Kidney (tissue), 13 donors: ENCODE measurements at regions not wholly inside any gene's neighbourhood (a gene's known extent, or its start where the extent isn't known, plus 50 kb on each side); places are given as distances from the start of the nearest gene placed in this dataset.

Experiments
- DNase-seq, 5 donors: peaks; one replicate each; pipeline ENCODE4 v3.0.0-alpha.2; 2013 to 2020
- FAIRE-seq: peaks from 2 replicates; lab custom pipeline; 2012; peaks lifted over from hg19 to GRCh38; lab: Jason Lieb, UNC
- H3K27ac ChIP-seq, 2 donors: one replicate each; pipeline ENCODE4 v1.7.0; 2013; ENCODE audit warnings: low read depth in 2 of 2, low read length in 2 of 2, inconsistent platforms in 1 of 2
- H3K27me3 ChIP-seq: one replicate; pipeline ENCODE4 v1.7.1; 2013; ENCODE audit warnings: low read length, inconsistent platforms; ENCODE audit not compliant: control insufficient read depth, insufficient read depth
- H3K36me3 ChIP-seq, 3 donors: one replicate each; pipeline versions ENCODE4 v1.7.0 to v1.7.1; 2013; ENCODE audit warnings: low read length in 3 of 3, control low read depth in 1 of 3, inconsistent platforms in 1 of 3; ENCODE audit not compliant: insufficient read depth in 3 of 3, control insufficient read depth in 2 of 3
- H3K4me1 ChIP-seq, 3 donors: one replicate each; pipeline versions ENCODE4 v1.7.0 to v1.7.1; 2013; ENCODE audit warnings: low read length in 3 of 3, inconsistent platforms in 1 of 3, low read depth in 1 of 3; ENCODE audit not compliant: control insufficient read depth in 2 of 3, insufficient read depth in 2 of 3
- H3K4me3 ChIP-seq, 3 donors: one replicate each; pipeline versions ENCODE4 v1.7.0 to v1.8.1; 2013; ENCODE audit warnings: low read length in 3 of 3, control low read depth in 1 of 3, inconsistent platforms in 1 of 3
- H3K9ac ChIP-seq, 3 donors: one replicate each; pipeline versions ENCODE4 v1.7.0 to v1.7.1; 2013; ENCODE audit warnings: low read length in 3 of 3, control low read depth in 1 of 3, inconsistent platforms in 1 of 3
- H3K9me3 ChIP-seq, 3 donors: one replicate each; pipeline versions ENCODE4 v1.7.0 to v1.7.1; 2013; ENCODE audit warnings: low read length in 3 of 3, control low read depth in 1 of 3, inconsistent platforms in 1 of 3; ENCODE audit not compliant: control insufficient read depth in 2 of 3, insufficient read depth in 1 of 3
- CTCF ChIP-seq: IDR thresholded peaks from 3 replicates; pipeline ENCODE4 v1.5.1; 2012; ENCODE audit warnings: mild to moderate bottlenecking, moderate library complexity, borderline replicate concordance; ENCODE audit not compliant: insufficient read depth; ENCODE audit errors: extremely low read depth
- intact Hi-C: fragments of 100-400 bp; cut with DNase I; formaldehyde crosslinking; loops from one replicate; pipeline ENCODE4 v1.11.1; 2022
- donor health status: control.
- donor health status: control.
- donor health status: control.
- donor health status: control.
- donor health status: control.
- donor health status: DM: yes; HTN: yes; CAD: no.
- donor health status: Normal renal cell carcinoma (clear cell type).

- no peak overlapping the region for H3K27ac ChIP-seq
- H3K27me3 ChIP-seq, result no peaks in the 10 kb centered on the region
- intact Hi-C loops, result no loop called here
- TF ChIP-seq CTCF, result no peak
- no peak overlapping the region for H3K9ac ChIP-seq
- H3K4me1 ChIP-seq, result no peaks in the 10 kb centered on the region
- H3K4me3 ChIP-seq, result no peak overlapping the region
- no peaks in the 10 kb centered on the region for H3K36me3 ChIP-seq
- no peaks in the 10 kb centered on the region for H3K9me3 ChIP-seq
- DNase-seq (no peak), FAIRE-seq (no peak)
Observed at GRCh38 chr6:19382676-19383075, 454.5 kb upstream of the ID4 start.

- no peak overlapping the region for H3K9ac ChIP-seq
- intact Hi-C loops, result no loop called here
- no peak overlapping the region for H3K4me3 ChIP-seq
- no peak for DNase-seq
- FAIRE-seq, result no peak
- H3K9me3 ChIP-seq, result no peaks in the 10 kb centered on the region
- H3K36me3 ChIP-seq, result no peaks in the 10 kb centered on the region
- no peaks in the 10 kb centered on the region for H3K27me3 ChIP-seq
- H3K27ac ChIP-seq, result no peak overlapping the region
- no peak for TF ChIP-seq CTCF
- H3K4me1 ChIP-seq, result no peaks in the 10 kb centered on the region
Observed at GRCh38 chr6:19391926-19392325, 445.2 kb upstream of the ID4 start.

- no peaks in the 10 kb centered on the region for H3K4me1 ChIP-seq
- H3K9me3 ChIP-seq, result no peaks in the 10 kb centered on the region
- no peaks in the 10 kb centered on the region for H3K27me3 ChIP-seq
- H3K4me3 ChIP-seq, result no peak overlapping the region
- TF ChIP-seq CTCF, result no peak
- FAIRE-seq (no peak), DNase-seq (no peak)
- intact Hi-C loops, result no loop called here
- no peak overlapping the region for H3K27ac ChIP-seq
- H3K9ac ChIP-seq, result no peak overlapping the region
- no peaks in the 10 kb centered on the region for H3K36me3 ChIP-seq
Observed at GRCh38 chr6:19394051-19394450, 443.1 kb upstream of the ID4 start.

- Histone ChIP-seq H3K27ac (no peak overlapping the region), H3K4me3 (no peak overlapping the region), H3K36me3 (no peaks in the 10 kb centered on the region), H3K9me3 (no peaks in the 10 kb centered on the region), H3K4me1 (no peaks in the 10 kb centered on the region), H3K9ac (no peak overlapping the region), H3K27me3 (no peaks in the 10 kb centered on the region)
- DNase-seq (no peak), FAIRE-seq (no peak)
- TF ChIP-seq CTCF, result no peak
- intact Hi-C loops, result no loop called here
Observed at GRCh38 chr6:19394687-19395086, 442.5 kb upstream of the ID4 start.
